Suprapubic skin (tissue), 3 donors: ENCODE measurements at regions not wholly inside any gene's neighbourhood (a gene's known extent, or its start where the extent isn't known, plus 50 kb on each side); places are given as distances from the start of the nearest gene placed in this dataset.

Experiments used
- EP300 ChIP-seq: sonication (generic); formaldehyde crosslinking; IDR thresholded peaks from one replicate; pipeline ENCODE4 v1.6.1; 2017; ENCODE audit warnings: antibody characterized with exemption
- TF ChIP-seq, protein P1 (sequence below), 2 donors: fragments of 200-600 bp in 1 of 2; fragments of 450-650 bp in 1 of 2; sonication (generic) in 1 of 2; IDR thresholded peaks; one replicate each; pipeline ENCODE4 v1.5.1; 2016 to 2019; ENCODE audit warnings: antibody characterized with exemption in 2 of 2, mild to moderate bottlenecking in 1 of 2, moderate library complexity in 1 of 2

DNA sequence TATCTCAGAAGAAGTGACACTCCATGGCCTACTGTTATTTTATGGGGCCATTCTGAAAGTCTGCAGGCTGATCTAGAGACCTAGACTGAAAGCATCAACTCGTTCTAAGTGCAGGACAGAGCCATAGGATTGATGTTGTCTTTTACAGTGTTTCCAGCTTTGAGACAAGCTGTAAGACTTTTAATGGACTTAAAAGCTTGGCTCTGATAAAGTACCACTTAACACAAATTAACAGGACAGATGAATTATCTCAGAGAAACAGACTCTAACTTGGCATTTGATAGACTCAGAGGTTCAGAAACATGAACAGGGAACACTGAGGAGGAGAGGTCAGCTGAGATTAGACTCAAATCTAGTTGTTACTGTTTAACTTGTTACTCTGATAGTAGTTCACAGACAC lies 203.2 kb downstream of the TLR4 start:
- TF ChIP-seq, protein P1, sequence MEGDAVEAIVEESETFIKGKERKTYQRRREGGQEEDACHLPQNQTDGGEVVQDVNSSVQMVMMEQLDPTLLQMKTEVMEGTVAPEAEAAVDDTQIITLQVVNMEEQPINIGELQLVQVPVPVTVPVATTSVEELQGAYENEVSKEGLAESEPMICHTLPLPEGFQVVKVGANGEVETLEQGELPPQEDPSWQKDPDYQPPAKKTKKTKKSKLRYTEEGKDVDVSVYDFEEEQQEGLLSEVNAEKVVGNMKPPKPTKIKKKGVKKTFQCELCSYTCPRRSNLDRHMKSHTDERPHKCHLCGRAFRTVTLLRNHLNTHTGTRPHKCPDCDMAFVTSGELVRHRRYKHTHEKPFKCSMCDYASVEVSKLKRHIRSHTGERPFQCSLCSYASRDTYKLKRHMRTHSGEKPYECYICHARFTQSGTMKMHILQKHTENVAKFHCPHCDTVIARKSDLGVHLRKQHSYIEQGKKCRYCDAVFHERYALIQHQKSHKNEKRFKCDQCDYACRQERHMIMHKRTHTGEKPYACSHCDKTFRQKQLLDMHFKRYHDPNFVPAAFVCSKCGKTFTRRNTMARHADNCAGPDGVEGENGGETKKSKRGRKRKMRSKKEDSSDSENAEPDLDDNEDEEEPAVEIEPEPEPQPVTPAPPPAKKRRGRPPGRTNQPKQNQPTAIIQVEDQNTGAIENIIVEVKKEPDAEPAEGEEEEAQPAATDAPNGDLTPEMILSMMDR (IDR thresholded peaks at IDR 0.05), result no peak
- TF ChIP-seq EP300, result no peak
